Esophagus muscularis mucosa (tissue), 4 donors: ENCODE measurements at regions not wholly inside any gene's neighbourhood (a gene's known extent, or its start where the extent isn't known, plus 50 kb on each side); places are given as distances from the start of the nearest gene placed in this dataset.

Experiments
- DNase-seq: peaks from one replicate; pipeline ENCODE4 v3.0.0-alpha.2; 2017; ENCODE audit errors: extremely low spot score
- H3K27ac ChIP-seq, 4 donors: fragments of 200-600 bp; sonication (generic); replicated peaks in 1 of 4; 1 replicate in 3 of 4; 2 replicates in 1 of 4; pipeline ENCODE4 v1.5.1; 2016 to 2019; ENCODE audit warnings: mild to moderate bottlenecking in 1 of 4
- H3K27me3 ChIP-seq, 4 donors: fragments of 200-600 bp; sonication (generic); one replicate each; pipeline versions ENCODE4 v1.5.1 to v1.6.0; 2016 to 2019
- H3K36me3 ChIP-seq, 4 donors: fragments of 200-600 bp; sonication (generic); one replicate each; pipeline ENCODE4 v1.5.1; 2016 to 2019
- H3K4me1 ChIP-seq, 4 donors: fragments of 200-600 bp; sonication (generic); one replicate each; pipeline ENCODE4 v1.5.1; 2016 to 2019
- H3K4me3 ChIP-seq, 4 donors: fragments of 200-600 bp; sonication (generic); 1 replicate in 2 of 4; 2 replicates in 2 of 4; pipeline ENCODE4 v1.5.1; 2016 to 2019; ENCODE audit warnings: mild to moderate bottlenecking in 4 of 4, moderate library complexity in 1 of 4
- H3K9me3 ChIP-seq, 4 donors: fragments of 200-600 bp; sonication (generic); 1 replicate in 3 of 4; 2 replicates in 1 of 4; pipeline ENCODE4 v1.5.1; 2016 to 2019
- EP300 ChIP-seq: sonication (generic); formaldehyde crosslinking; IDR thresholded peaks from one replicate; pipeline ENCODE4 v1.6.1; 2017; ENCODE audit warnings: antibody characterized with exemption
- POLR2A ChIP-seq: fragments of 450-650 bp; IDR thresholded peaks from one replicate; pipeline ENCODE4 v1.6.1; 2017; ENCODE audit warnings: antibody characterized with exemption, moderate library complexity, mild to moderate bottlenecking, low read depth
- POLR2AphosphoS5 ChIP-seq, 2 donors: sonication (generic); formaldehyde crosslinking; IDR thresholded peaks; one replicate each; pipeline ENCODE4 v1.6.1; 2017; ENCODE audit warnings: antibody characterized with exemption in 2 of 2
- WGBS: methylation state at CpG from one replicate; pipeline ENCODE4 v1.1.5; 2018; 5-methylcytosine and 5-hydroxymethylcytosine counted together
- intact Hi-C: fragments of 100-400 bp; cut with DNase I; formaldehyde crosslinking; loops from one replicate; pipeline ENCODE4 v1.15.1; 2023
- TF ChIP-seq, protein P1 (sequence below), 3 experiments: fragments of 200-600 bp in 2 of 3; fragments of 450-650 bp in 1 of 3; sonication (generic) in 2 of 3; IDR thresholded peaks; one replicate each; pipeline ENCODE4 v1.5.1; 2017 to 2019; ENCODE audit warnings: antibody characterized with exemption in 3 of 3, mild to moderate bottlenecking in 2 of 3, moderate library complexity in 1 of 3

DNA sequence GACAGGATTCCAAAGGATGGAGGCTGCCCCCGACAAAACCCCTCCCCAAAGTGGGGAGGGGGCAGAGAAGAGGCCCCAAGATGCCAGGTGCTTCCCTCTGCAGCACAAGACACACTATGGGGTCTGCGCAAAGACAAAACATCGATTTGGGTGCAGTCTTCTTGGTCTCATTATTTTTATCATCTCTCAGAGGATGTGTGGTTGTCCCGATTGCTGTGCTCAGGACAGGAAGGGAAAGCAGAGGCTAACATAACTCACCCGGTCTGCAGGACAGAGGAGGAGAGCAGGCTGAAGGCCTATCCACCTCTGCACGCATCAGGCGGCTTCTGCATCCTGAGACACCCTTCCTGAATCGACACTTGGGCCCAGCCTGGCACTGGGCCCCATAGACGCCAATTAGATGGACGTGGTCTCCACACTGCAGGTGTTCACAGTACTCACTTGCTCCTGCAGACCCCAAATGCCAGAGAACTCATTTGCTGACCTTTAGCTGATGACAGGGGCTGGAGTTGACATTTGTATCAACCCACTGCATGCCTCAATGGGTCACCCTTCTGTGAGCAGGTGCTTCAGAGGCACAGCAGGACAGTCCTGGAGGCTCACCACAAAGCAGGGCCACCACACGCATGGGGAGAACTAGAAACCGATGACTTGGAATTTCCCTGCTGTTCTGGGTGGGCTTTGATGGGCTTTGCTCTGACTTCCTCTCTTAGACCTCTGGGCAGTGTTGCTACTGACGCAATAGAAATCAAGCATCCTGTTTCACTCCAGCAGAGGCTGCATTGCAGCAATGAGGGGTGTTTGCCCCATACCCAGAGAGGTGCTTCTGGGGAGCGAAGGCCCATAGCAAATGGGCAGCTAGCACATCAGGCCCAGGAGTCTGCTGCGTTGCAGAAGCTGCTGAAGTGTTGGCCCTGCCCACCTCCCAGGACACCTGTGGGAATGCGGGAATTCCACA is 96.3 kb upstream of the ENPP6 start:
- Histone ChIP-seq H3K27ac (no peak overlapping the region), H3K9me3 (no peaks in the 10 kb centered on the region), H3K36me3 (no peaks in the 10 kb centered on the region), H3K4me1 (no peaks in the 10 kb centered on the region), H3K4me3 (no peak overlapping the region), H3K27me3 (peaks cover 0 to 3% (median 0%) of the 10 kb centered on the region in 4 donors)
- intact Hi-C loops = no loop called here
- no peak for TF ChIP-seq EP300
- no peak for TF ChIP-seq POLR2AphosphoS5 (IDR thresholded peaks at IDR 0.05)
- TF ChIP-seq, protein P1, sequence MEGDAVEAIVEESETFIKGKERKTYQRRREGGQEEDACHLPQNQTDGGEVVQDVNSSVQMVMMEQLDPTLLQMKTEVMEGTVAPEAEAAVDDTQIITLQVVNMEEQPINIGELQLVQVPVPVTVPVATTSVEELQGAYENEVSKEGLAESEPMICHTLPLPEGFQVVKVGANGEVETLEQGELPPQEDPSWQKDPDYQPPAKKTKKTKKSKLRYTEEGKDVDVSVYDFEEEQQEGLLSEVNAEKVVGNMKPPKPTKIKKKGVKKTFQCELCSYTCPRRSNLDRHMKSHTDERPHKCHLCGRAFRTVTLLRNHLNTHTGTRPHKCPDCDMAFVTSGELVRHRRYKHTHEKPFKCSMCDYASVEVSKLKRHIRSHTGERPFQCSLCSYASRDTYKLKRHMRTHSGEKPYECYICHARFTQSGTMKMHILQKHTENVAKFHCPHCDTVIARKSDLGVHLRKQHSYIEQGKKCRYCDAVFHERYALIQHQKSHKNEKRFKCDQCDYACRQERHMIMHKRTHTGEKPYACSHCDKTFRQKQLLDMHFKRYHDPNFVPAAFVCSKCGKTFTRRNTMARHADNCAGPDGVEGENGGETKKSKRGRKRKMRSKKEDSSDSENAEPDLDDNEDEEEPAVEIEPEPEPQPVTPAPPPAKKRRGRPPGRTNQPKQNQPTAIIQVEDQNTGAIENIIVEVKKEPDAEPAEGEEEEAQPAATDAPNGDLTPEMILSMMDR (IDR thresholded peaks at IDR 0.05) = no peak
- no peak for TF ChIP-seq POLR2A
- WGBS = 83% methylated on average over 13 of the region's 16 CpGs
- peak; percentile 47 for DNase-seq

- H3K4me3 ChIP-seq = no peak overlapping the region
- 93% methylated on average over 4 of the region's 4 CpGs for WGBS
- no peak overlapping the region for H3K27ac ChIP-seq
- DNase-seq = peak; percentile 19
- peaks cover 0 to 3% (median 0%) of the 10 kb centered on the region in 4 donors for H3K27me3 ChIP-seq
- TF ChIP-seq, protein P1 (IDR thresholded peaks at IDR 0.05) = no peak
- intact Hi-C loops = no loop called here
- H3K4me1 ChIP-seq = no peaks in the 10 kb centered on the region
- no peaks in the 10 kb centered on the region for H3K9me3 ChIP-seq
- H3K36me3 ChIP-seq = no peaks in the 10 kb centered on the region
Observed at GRCh38 chr4:184313058-184313581, 95.4 kb upstream of the ENPP6 start.

- Histone ChIP-seq H3K9me3 (no peaks in the 10 kb centered on the region), H3K36me3 (no peaks in the 10 kb centered on the region), H3K27me3 (peaks cover 0 to 3% (median 0%) of the 10 kb centered on the region in 4 donors), H3K4me3 (no peak overlapping the region), H3K4me1 (no peaks in the 10 kb centered on the region), H3K27ac (no peak overlapping the region)
- TF ChIP-seq, protein P1 (IDR thresholded peaks at IDR 0.05) = no peak
- TF ChIP-seq POLR2AphosphoS5 (IDR thresholded peaks at IDR 0.05) (no peak), EP300 (no peak), POLR2A (no peak)
- 91% methylated on average over 3 of the region's 3 CpGs for WGBS
- intact Hi-C loops = no loop called here
- DNase-seq = peak; percentile 39
Observed at GRCh38 chr4:184312126-184312525, 94.5 kb upstream of the ENPP6 start.

GRCh38 chr4:184310881-184311709 is 93.4 kb upstream of the ENPP6 start:
- intact Hi-C loops = no loop called here
- H3K27me3 ChIP-seq = peaks cover 0 to 3% (median 0%) of the 10 kb centered on the region in 4 donors
- H3K4me3 ChIP-seq = no peak overlapping the region
- H3K4me1 ChIP-seq = no peaks in the 10 kb centered on the region
- TF ChIP-seq POLR2AphosphoS5 (IDR thresholded peaks at IDR 0.05) (no peak), POLR2A (no peak), EP300 (no peak)
- 80% methylated on average over 13 of the region's 14 CpGs for WGBS
- DNase-seq = peak; percentile 60
- H3K9me3 ChIP-seq = no peaks in the 10 kb centered on the region
- H3K36me3 ChIP-seq = no peaks in the 10 kb centered on the region
- H3K27ac ChIP-seq = no peak overlapping the region

DNA sequence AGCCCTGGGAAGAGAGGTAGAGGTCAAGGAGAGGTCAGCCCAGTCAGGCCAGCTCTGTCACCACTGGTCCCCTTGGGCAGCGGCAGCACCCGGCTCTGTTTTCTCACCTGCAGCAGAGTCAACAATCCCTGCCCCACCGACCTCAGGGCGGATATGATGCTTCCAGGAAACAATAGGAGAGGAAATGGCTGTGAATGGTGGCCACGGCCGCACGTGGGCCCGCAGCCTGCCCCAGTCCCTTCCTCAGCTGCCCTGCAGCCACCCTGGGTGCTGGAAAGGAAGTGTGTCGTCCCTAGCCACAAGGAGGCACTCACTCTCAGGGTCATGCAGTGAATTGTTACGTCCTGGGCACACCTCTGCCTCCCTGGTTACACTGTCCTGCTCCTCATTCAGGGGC is 92.5 kb upstream of the ENPP6 start:
- Histone ChIP-seq H3K27ac (no peak overlapping the region), H3K36me3 (no peaks in the 10 kb centered on the region), H3K4me1 (no peaks in the 10 kb centered on the region), H3K4me3 (no peak overlapping the region), H3K9me3 (no peaks in the 10 kb centered on the region), H3K27me3 (peaks cover 0 to 3% (median 0%) of the 10 kb centered on the region in 4 donors)
- TF ChIP-seq EP300 = no peak
- TF ChIP-seq, protein P1 (IDR thresholded peaks at IDR 0.05) = peak in 1 of 3 experiments; percentile 39
- no peak for TF ChIP-seq POLR2AphosphoS5 (IDR thresholded peaks at IDR 0.05)
- intact Hi-C loops = no loop called here
- WGBS = 88% methylated on average over 5 of the region's 10 CpGs
- peak; percentile 91 for DNase-seq
